ENCODE measurements at regions not wholly inside any gene's neighbourhood (a gene's known extent, or its start where the extent isn't known, plus 50 kb on each side); places are given as distances from the start of the nearest gene placed in this dataset.

- no peak overlapping the region for H3K4me3 Mint-ChIP-seq
- no peaks in the 10 kb centered on the region for H3K27me3 Mint-ChIP-seq
- ATAC-seq, result no peak
- no peaks in the 10 kb centered on the region for H3K4me1 Mint-ChIP-seq
- no peaks in the 10 kb centered on the region for H3K36me3 Mint-ChIP-seq (ENCODE audit: low read depth)
- no peak overlapping the region for H3K27ac Mint-ChIP-seq
- no peaks in the 10 kb centered on the region for H3K9me3 Mint-ChIP-seq (ENCODE audit: low read depth)
- DNase-seq, result no peak
- intact Hi-C loops (cut with DNase I, micrococcal nuclease), result no loop called here
- ChIA-PET CTCF (no interaction called here), POLR2A (no interaction called here)
Observed at GRCh38 chr6:113476937-113477839, 380.0 kb upstream of the MARCKS start.

- intact Hi-C loops (cut with DNase I, micrococcal nuclease), result no loop called here
- DNase-seq, result no peak
- Mint-ChIP-seq H3K36me3 (ENCODE audit: low read depth) (no peaks in the 10 kb centered on the region), H3K27me3 (no peaks in the 10 kb centered on the region), H3K4me3 (no peak overlapping the region), H3K9me3 (ENCODE audit: low read depth) (no peaks in the 10 kb centered on the region), H3K27ac (no peak overlapping the region), H3K4me1 (no peaks in the 10 kb centered on the region)
- no peak for ATAC-seq
- CTCF ChIA-PET, result no interaction called here
- POLR2A ChIA-PET, result interaction anchor here (0.5 kb wide), 1 partner anchor 405 kb away, joined by 5 read pairs; no protein-coding TSS in a partner anchor
Observed at GRCh38 chr6:113480616-113481015, 376.5 kb upstream of the MARCKS start.

GRCh38 chr6:113481458-113481857, 375.7 kb upstream of the MARCKS start:
- H3K9me3 Mint-ChIP-seq (ENCODE audit: low read depth), result no peaks in the 10 kb centered on the region
- ChIA-PET CTCF (no interaction called here), POLR2A (no interaction called here)
- no peak for ATAC-seq
- intact Hi-C loops (cut with DNase I, micrococcal nuclease), result no loop called here
- no peak overlapping the region for H3K4me3 Mint-ChIP-seq
- no peak overlapping the region for H3K27ac Mint-ChIP-seq
- no peaks in the 10 kb centered on the region for H3K4me1 Mint-ChIP-seq
- DNase-seq, result no peak
- peaks cover under 1% of the 10 kb centered on the region for H3K27me3 Mint-ChIP-seq
- H3K36me3 Mint-ChIP-seq (ENCODE audit: low read depth), result no peaks in the 10 kb centered on the region

GRCh38 chr6:113481910-113482309, 375.2 kb upstream of the MARCKS start:
- Mint-ChIP-seq H3K4me3 (no peak overlapping the region), H3K27ac (no peak overlapping the region), H3K9me3 (ENCODE audit: low read depth) (no peaks in the 10 kb centered on the region), H3K27me3 (peaks cover 2% of the 10 kb centered on the region), H3K4me1 (no peaks in the 10 kb centered on the region), H3K36me3 (ENCODE audit: low read depth) (no peaks in the 10 kb centered on the region)
- ChIA-PET POLR2A (no interaction called here), CTCF (no interaction called here)
- no peak for ATAC-seq
- intact Hi-C loops (cut with DNase I, micrococcal nuclease), result no loop called here
- DNase-seq, result no peak

GRCh38 chr6:113482771-113483170, 374.4 kb upstream of the MARCKS start:
- no peaks in the 10 kb centered on the region for H3K4me1 Mint-ChIP-seq
- H3K36me3 Mint-ChIP-seq (ENCODE audit: low read depth), result no peaks in the 10 kb centered on the region
- intact Hi-C loops (cut with DNase I, micrococcal nuclease), result no loop called here
- no peak overlapping the region for H3K4me3 Mint-ChIP-seq
- no peak overlapping the region for H3K27ac Mint-ChIP-seq
- ChIA-PET CTCF (interaction anchor here (0.7 to 1.1 kb wide), 4 partner anchors 8 to 367 kb away, joined by 3 to 4 read pairs (median 4); no protein-coding TSS in a partner anchor), POLR2A (no interaction called here)
- H3K27me3 Mint-ChIP-seq, result peaks cover 2% of the 10 kb centered on the region
- no peaks in the 10 kb centered on the region for H3K9me3 Mint-ChIP-seq (ENCODE audit: low read depth)
- no peak for DNase-seq
- no peak for ATAC-seq

- ChIA-PET CTCF (no interaction called here), POLR2A (no interaction called here)
- intact Hi-C loops (cut with DNase I, micrococcal nuclease), result no loop called here
- Mint-ChIP-seq H3K36me3 (ENCODE audit: low read depth) (no peaks in the 10 kb centered on the region), H3K27me3 (peaks cover 2% of the 10 kb centered on the region), H3K27ac (no peak overlapping the region), H3K9me3 (ENCODE audit: low read depth) (no peaks in the 10 kb centered on the region), H3K4me3 (no peak overlapping the region), H3K4me1 (no peaks in the 10 kb centered on the region)
- no peak for DNase-seq
- no peak for ATAC-seq
Observed at GRCh38 chr6:113486199-113486598, 370.9 kb upstream of the MARCKS start.

GRCh38 chr6:113487489-113488058, 369.6 kb upstream of the MARCKS start:
- intact Hi-C loops (cut with DNase I, micrococcal nuclease), result no loop called here
- no peak overlapping the region for H3K27ac Mint-ChIP-seq
- no peaks in the 10 kb centered on the region for H3K9me3 Mint-ChIP-seq (ENCODE audit: low read depth)
- POLR2A ChIA-PET, result no interaction called here
- ATAC-seq, result no peak
- no peak for DNase-seq
- no peak overlapping the region for H3K4me3 Mint-ChIP-seq
- CTCF ChIA-PET, result no interaction called here
- H3K4me1 Mint-ChIP-seq, result no peaks in the 10 kb centered on the region
- no peaks in the 10 kb centered on the region for H3K36me3 Mint-ChIP-seq (ENCODE audit: low read depth)
- peaks cover 2% of the 10 kb centered on the region for H3K27me3 Mint-ChIP-seq

GRCh38 chr6:113488061-113488460, 369.1 kb upstream of the MARCKS start:
- Mint-ChIP-seq H3K27me3 (peaks cover 2% of the 10 kb centered on the region), H3K9me3 (ENCODE audit: low read depth) (no peaks in the 10 kb centered on the region), H3K4me1 (no peaks in the 10 kb centered on the region), H3K36me3 (ENCODE audit: low read depth) (no peaks in the 10 kb centered on the region), H3K4me3 (no peak overlapping the region), H3K27ac (no peak overlapping the region)
- ChIA-PET CTCF (no interaction called here), POLR2A (no interaction called here)
- ATAC-seq, result no peak
- no peak for DNase-seq
- intact Hi-C loops (cut with DNase I, micrococcal nuclease), result no loop called here

GRCh38 chr6:113488812-113489685, 368.1 kb upstream of the MARCKS start:
- intact Hi-C loops (cut with DNase I, micrococcal nuclease), result no loop called here
- peaks cover 2% of the 10 kb centered on the region for H3K27me3 Mint-ChIP-seq

GRCh38 chr6:113489952-113490746, 367.0 kb upstream of the MARCKS start:
- DNase-seq (no peak), ATAC-seq (no peak)
- intact Hi-C loops (cut with DNase I, micrococcal nuclease), result no loop called here
- ChIA-PET CTCF (no interaction called here), POLR2A (no interaction called here)
- Mint-ChIP-seq H3K27me3 (peaks cover 2% of the 10 kb centered on the region), H3K4me1 (no peaks in the 10 kb centered on the region), H3K9me3 (ENCODE audit: low read depth) (no peaks in the 10 kb centered on the region), H3K4me3 (no peak overlapping the region), H3K27ac (no peak overlapping the region), H3K36me3 (ENCODE audit: low read depth) (no peaks in the 10 kb centered on the region)

More at GRCh38 chr6:113488812-113489685, 368.1 kb upstream of the MARCKS start:
- no peak for DNase-seq
- H3K36me3 Mint-ChIP-seq (ENCODE audit: low read depth), result no peaks in the 10 kb centered on the region
- H3K27ac Mint-ChIP-seq, result no peak overlapping the region
- ChIA-PET CTCF (interaction anchor here (0.6 kb wide), 1 partner anchor 286 kb away, joined by 3 read pairs; no protein-coding TSS in a partner anchor), POLR2A (no interaction called here)
- ATAC-seq, result no peak
- no peaks in the 10 kb centered on the region for H3K4me1 Mint-ChIP-seq
- no peak overlapping the region for H3K4me3 Mint-ChIP-seq
- no peaks in the 10 kb centered on the region for H3K9me3 Mint-ChIP-seq (ENCODE audit: low read depth)

GRCh38 chr6:113491376-113491775, 365.8 kb upstream of the MARCKS start:
- no peaks in the 10 kb centered on the region for H3K4me1 Mint-ChIP-seq
- DNase-seq, result no peak
- H3K27me3 Mint-ChIP-seq, result peaks cover 2% of the 10 kb centered on the region
- ChIA-PET CTCF (no interaction called here), POLR2A (no interaction called here)
- H3K36me3 Mint-ChIP-seq (ENCODE audit: low read depth), result no peaks in the 10 kb centered on the region
- H3K27ac Mint-ChIP-seq, result no peak overlapping the region
- intact Hi-C loops (cut with DNase I, micrococcal nuclease), result no loop called here
- H3K9me3 Mint-ChIP-seq (ENCODE audit: low read depth), result no peaks in the 10 kb centered on the region
- H3K4me3 Mint-ChIP-seq, result no peak overlapping the region
- no peak for ATAC-seq

Data from activated CD4-positive, alpha-beta T cell treated with anti-CD3 and anti-CD28 coated beads for 36 hours (primary cell).